HTR-8/SVneo (cell line): ENCODE measurements at regions not wholly inside any gene's neighbourhood (a gene's known extent, or its start where the extent isn't known, plus 50 kb on each side); places are given as distances from the start of the nearest gene placed in this dataset.

Source experiments
- DNase-seq: peaks from one replicate; pipeline ENCODE4 v3.0.0; 2011; ENCODE audit warnings: low spot score, mixed read lengths; ENCODE audit not compliant: insufficient read length
- FAIRE-seq: peaks from 2 replicates; lab custom pipeline; 2011; peaks lifted over from hg19 to GRCh38; lab: Jason Lieb, UNC

- no peak for FAIRE-seq
- no peak for DNase-seq
Measured at GRCh38 chr7:117929237-117929636, 56.0 kb upstream of the CTTNBP2 start.

- DNase-seq (no peak), FAIRE-seq (no peak)
Measured at GRCh38 chr7:117931314-117931713, 58.1 kb upstream of the CTTNBP2 start.

GRCh38 chr7:117937049-117937752 is 64.0 kb upstream of the CTTNBP2 start:
- no peak for FAIRE-seq
- DNase-seq: no peak

GRCh38 chr7:117937753-117938483 is 64.7 kb upstream of the CTTNBP2 start:
- no peak for DNase-seq
- FAIRE-seq: no peak

GRCh38 chr7:117941138-117941810 is 68.0 kb upstream of the CTTNBP2 start:
- FAIRE-seq (no peak), DNase-seq (no peak)

GRCh38 chr7:117942780-117943179 is 69.5 kb upstream of the CTTNBP2 start:
- FAIRE-seq (no peak), DNase-seq (no peak)

- no peak for DNase-seq
Measured at GRCh38 chr7:117944886-117945285, 71.6 kb upstream of the CTTNBP2 start.

GRCh38 chr7:117946151-117946633 is 73.0 kb upstream of the CTTNBP2 start:
- DNase-seq: no peak
- FAIRE-seq: no peak

More at GRCh38 chr7:117944886-117945285, 71.6 kb upstream of the CTTNBP2 start:
- no peak for FAIRE-seq

- DNase-seq: no peak
- no peak for FAIRE-seq
Measured at GRCh38 chr7:117949232-117949631, 76.0 kb upstream of the CTTNBP2 start.

GRCh38 chr7:117950601-117951260 is 77.5 kb upstream of the CTTNBP2 start:
- DNase-seq: no peak
- FAIRE-seq: no peak

GRCh38 chr7:117951285-117951684 is 78.0 kb upstream of the CTTNBP2 start:
- FAIRE-seq: no peak

GRCh38 chr7:117951691-117952280 is 78.5 kb upstream of the CTTNBP2 start:
- DNase-seq: no peak
- FAIRE-seq: no peak

More at GRCh38 chr7:117951285-117951684, 78.0 kb upstream of the CTTNBP2 start:
- no peak for DNase-seq

- FAIRE-seq: no peak
- no peak for DNase-seq
Measured at GRCh38 chr7:117955046-117955445, 81.8 kb upstream of the CTTNBP2 start.

GRCh38 chr7:117960351-117960750 is 87.1 kb upstream of the CTTNBP2 start:
- DNase-seq: no peak
- FAIRE-seq: no peak

GRCh38 chr7:117961235-117961634 is 88.0 kb upstream of the CTTNBP2 start:
- no peak for FAIRE-seq
- no peak for DNase-seq

GRCh38 chr7:117962366-117962994 is 89.2 kb upstream of the CTTNBP2 start:
- no peak for DNase-seq
- FAIRE-seq: no peak

- DNase-seq (no peak), FAIRE-seq (no peak)
Measured at GRCh38 chr7:117963264-117964197, 90.3 kb upstream of the CTTNBP2 start.

- FAIRE-seq: no peak
- DNase-seq: no peak
Measured at GRCh38 chr7:117970801-117971200, 97.6 kb upstream of the CTTNBP2 start.
